ENCODE measurements at regions not wholly inside any gene's neighbourhood (a gene's known extent, or its start where the extent isn't known, plus 50 kb on each side); places are given as distances from the start of the nearest gene placed in this dataset.

DNA sequence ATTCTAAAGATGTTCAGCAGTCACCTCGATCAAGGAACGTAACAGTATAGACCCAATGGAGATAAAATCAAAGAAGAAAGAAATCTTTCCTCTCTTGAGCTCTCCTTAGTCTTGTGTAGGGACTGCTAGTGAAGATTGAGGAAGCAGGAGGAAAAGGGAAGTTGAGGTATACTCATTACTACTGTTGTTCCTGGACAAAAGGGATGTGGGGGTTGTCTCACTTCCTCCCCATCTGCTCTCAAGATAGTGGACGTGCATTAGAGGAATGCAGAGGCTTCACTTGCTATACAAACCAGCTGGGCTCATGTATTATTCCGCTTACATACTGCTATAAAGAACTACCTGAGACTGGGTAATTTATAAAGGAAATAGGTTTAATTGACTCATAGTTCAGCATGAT lies 208.9 kb upstream of the ARHGEF9 start:
- H3K4me1 ChIP-seq (ENCODE audit: low read depth): no peaks in the 10 kb centered on the region
- ATAC-seq (no peak), DNase-seq (no peak)
- TF ChIP-seq, protein P1, sequence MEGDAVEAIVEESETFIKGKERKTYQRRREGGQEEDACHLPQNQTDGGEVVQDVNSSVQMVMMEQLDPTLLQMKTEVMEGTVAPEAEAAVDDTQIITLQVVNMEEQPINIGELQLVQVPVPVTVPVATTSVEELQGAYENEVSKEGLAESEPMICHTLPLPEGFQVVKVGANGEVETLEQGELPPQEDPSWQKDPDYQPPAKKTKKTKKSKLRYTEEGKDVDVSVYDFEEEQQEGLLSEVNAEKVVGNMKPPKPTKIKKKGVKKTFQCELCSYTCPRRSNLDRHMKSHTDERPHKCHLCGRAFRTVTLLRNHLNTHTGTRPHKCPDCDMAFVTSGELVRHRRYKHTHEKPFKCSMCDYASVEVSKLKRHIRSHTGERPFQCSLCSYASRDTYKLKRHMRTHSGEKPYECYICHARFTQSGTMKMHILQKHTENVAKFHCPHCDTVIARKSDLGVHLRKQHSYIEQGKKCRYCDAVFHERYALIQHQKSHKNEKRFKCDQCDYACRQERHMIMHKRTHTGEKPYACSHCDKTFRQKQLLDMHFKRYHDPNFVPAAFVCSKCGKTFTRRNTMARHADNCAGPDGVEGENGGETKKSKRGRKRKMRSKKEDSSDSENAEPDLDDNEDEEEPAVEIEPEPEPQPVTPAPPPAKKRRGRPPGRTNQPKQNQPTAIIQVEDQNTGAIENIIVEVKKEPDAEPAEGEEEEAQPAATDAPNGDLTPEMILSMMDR (IDR thresholded peaks at IDR 0.05): no peak
- no peaks in the 10 kb centered on the region for H3K9me3 ChIP-seq
- H3K36me3 ChIP-seq (ENCODE audit: low read depth): no peaks in the 10 kb centered on the region
- intact Hi-C loops (cut with DNase I, micrococcal nuclease): no loop called here
- no peak overlapping the region for H3K4me3 ChIP-seq

DNA sequence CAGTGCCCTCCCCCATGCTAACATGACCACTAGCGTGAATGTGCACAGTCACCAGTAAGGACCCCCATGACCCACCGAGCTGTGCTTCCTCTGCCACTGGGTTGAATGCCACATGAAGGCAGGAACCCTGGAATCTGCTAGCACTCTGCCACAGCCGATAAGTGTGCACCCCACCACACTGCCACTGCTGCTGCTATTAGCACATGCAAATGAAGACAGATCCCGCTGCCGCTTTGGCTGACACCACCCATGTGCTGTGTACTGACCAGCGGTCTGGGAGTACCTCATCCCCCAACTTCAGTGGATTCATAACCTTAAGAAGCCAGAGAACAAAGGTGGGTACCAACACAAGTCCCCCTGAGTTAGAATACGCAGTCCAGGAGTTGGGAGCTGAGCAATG lies 200.9 kb upstream of the ARHGEF9 start:
- no peaks in the 10 kb centered on the region for H3K9me3 ChIP-seq

DNA sequence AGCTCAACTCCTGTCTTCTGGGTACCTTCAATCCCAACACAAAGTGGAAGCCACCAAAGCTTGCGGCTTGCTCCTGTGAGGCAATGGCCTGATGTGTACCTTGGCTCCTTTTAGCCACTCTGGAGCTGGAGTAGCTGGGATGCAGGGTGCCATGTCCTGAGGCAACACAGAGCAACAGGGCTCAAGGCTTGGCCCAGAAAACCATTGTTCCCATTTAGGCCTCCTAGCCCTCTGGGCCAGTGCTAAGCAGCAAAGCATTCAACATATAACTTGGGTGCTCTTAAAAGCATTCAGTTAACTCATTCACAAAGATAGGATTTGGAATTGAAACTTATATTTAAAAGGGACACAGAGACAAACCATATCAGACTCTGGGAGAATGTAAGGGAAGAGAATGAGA lies 194.5 kb upstream of the ARHGEF9 start:
- H3K4me3 ChIP-seq: no peak overlapping the region
- no peak for DNase-seq
- intact Hi-C loops (cut with DNase I, micrococcal nuclease): no loop called here
- ATAC-seq: no peak
- H3K9me3 ChIP-seq: peaks cover 2% of the 10 kb centered on the region
- H3K4me1 ChIP-seq (ENCODE audit: low read depth): no peaks in the 10 kb centered on the region
- no peaks in the 10 kb centered on the region for H3K36me3 ChIP-seq (ENCODE audit: low read depth)
- TF ChIP-seq, protein P1 (IDR thresholded peaks at IDR 0.05): no peak

More for the DNA sequence above, 200.9 kb upstream of the ARHGEF9 start:
- TF ChIP-seq, protein P1 (IDR thresholded peaks at IDR 0.05): no peak
- Histone ChIP-seq H3K4me1 (ENCODE audit: low read depth) (no peaks in the 10 kb centered on the region), H3K4me3 (no peak overlapping the region), H3K36me3 (ENCODE audit: low read depth) (no peaks in the 10 kb centered on the region)
- DNase-seq (no peak), ATAC-seq (no peak)
- intact Hi-C loops (cut with DNase I, micrococcal nuclease): no loop called here

DNA sequence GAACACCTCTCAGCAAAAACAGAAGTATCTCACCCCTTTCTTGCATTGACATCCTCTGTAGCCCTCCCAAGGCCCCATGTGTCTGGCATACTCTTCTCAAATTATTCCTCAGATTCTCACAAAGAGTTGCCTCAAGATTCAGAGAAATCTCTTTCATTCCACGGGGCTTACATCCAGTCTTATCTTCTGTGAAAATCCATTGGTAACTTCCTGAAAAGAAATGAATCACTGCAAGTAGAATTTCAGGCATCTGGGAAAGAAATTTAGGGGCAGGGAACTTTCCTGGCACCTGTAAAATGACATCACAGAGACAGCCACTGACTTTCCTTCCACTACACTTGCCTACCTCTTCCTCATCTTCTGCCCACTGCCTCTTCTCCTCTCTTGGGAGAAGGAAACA lies 182.5 kb upstream of the ARHGEF9 start:
- Histone ChIP-seq H3K9me3 (no peaks in the 10 kb centered on the region), H3K4me3 (no peak overlapping the region), H3K4me1 (ENCODE audit: low read depth) (no peaks in the 10 kb centered on the region), H3K36me3 (ENCODE audit: low read depth) (no peaks in the 10 kb centered on the region)
- TF ChIP-seq, protein P1 (IDR thresholded peaks at IDR 0.05): no peak
- DNase-seq (no peak), ATAC-seq (no peak)
- intact Hi-C loops (cut with DNase I, micrococcal nuclease): no loop called here

DNA sequence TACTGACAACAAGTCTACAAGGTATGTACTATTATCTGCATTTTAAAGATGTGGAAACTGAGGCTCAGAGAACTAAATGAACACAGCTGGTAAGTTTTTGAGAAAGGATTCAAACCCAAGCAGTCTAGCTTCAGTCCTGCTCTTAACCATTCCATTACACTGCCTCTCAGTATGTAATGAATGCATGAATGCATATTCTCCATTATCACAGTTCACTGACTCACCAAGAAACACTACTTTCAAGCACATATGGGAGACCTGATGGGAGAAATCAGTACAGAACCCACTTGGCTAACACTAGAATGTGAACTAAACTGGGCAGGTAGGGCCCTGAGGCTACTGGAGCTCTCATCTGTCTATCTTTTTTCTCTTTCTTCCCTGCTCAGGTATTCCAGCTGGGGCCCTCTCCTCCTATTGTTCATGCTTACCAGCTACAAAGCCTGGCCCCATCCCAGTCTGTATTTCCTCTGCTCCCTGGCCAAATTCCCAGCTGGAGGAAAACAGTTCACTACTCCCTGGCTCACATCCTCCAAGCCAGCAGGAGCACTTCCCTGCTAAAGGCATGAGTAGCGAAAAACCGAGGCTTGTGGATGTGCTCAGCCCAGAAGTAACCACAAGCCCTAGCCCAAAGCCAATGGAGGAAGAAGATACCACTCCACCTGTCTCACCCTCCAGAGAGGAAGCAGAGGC lies 178.2 kb upstream of the ARHGEF9 start:
- ATAC-seq: no peak
- Histone ChIP-seq H3K36me3 (ENCODE audit: low read depth) (no peaks in the 10 kb centered on the region), H3K4me1 (ENCODE audit: low read depth) (no peaks in the 10 kb centered on the region), H3K9me3 (no peaks in the 10 kb centered on the region), H3K4me3 (no peak overlapping the region)
- DNase-seq: no peak
- TF ChIP-seq, protein P1 (IDR thresholded peaks at IDR 0.05): no peak
- intact Hi-C loops (cut with DNase I, micrococcal nuclease): no loop called here

DNA sequence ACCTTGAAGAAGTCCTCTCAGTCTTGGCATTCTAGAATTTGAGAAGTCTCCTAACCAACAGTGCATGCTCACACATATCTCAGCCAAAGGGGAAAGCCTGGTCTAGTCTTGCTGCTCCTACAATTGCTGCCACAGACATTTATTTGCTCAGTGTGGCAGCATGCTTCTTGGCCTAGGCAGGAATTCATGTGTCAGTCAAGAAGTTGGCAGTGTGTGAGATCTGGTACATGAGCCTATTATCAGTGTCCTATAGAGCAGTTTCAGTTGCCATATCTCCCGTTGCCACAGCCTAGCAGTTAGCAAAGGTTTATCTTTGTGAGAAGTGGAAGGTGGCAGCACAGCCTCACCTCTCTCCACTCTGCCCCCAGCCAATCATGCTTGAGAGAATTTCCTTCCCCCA lies 176.9 kb upstream of the ARHGEF9 start:
- no peaks in the 10 kb centered on the region for H3K4me1 ChIP-seq (ENCODE audit: low read depth)
- H3K36me3 ChIP-seq (ENCODE audit: low read depth): no peaks in the 10 kb centered on the region
- intact Hi-C loops (cut with DNase I, micrococcal nuclease): no loop called here
- ATAC-seq (no peak), DNase-seq (no peak)
- no peaks in the 10 kb centered on the region for H3K9me3 ChIP-seq
- TF ChIP-seq, protein P1 (IDR thresholded peaks at IDR 0.05): no peak
- H3K4me3 ChIP-seq: no peak overlapping the region

Data from mucosa of descending colon (tissue), 3 donors.